HT-29 (cell line): ENCODE measurements at regions not wholly inside any gene's neighbourhood (a gene's known extent, or its start where the extent isn't known, plus 50 kb on each side); places are given as distances from the start of the nearest gene placed in this dataset.

Experiments used
- DNase-seq: peaks from one replicate; pipeline ENCODE4 v3.0.0-alpha.2; 2015; ENCODE audit warnings: low spot score

DNA sequence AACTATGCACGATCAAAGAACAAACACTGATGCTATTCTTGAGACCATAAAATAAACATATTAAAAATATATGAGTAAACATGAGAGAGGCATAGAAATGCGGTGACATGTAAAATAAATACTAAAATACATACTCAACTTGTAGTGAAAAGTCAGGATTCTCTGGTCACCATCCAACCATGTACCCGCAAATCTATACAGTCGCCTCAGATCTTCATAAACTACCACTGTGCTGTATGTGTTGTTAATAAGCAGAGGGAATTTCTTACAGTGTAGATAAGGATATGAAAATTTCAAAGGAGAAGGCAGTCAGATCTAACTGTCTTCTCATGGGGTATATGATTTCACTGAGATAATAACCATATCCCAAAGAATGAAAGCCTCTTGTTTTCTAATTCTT is 67.8 kb upstream of the FAM47B start:
- DNase-seq: no peak

DNA sequence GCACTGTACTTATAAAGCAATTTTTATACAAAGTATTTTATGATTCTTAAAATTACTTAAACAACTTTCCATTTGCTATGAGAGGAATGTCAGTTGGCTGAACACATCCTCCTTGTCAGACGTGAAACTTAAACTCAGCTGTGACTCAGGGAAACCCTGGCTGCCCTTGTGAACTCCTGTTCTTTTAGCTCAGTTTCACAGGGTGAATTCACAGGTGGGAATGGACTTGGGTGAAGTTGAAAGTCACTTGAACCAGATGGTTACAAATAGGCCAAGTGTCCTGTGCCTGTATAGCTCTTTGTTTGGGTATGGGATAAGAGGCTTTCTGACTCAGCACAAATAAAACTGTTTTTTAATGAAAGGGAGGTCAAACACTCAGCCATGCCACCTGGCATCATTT is 67.4 kb upstream of the FAM47B start:
- DNase-seq: no peak

DNA sequence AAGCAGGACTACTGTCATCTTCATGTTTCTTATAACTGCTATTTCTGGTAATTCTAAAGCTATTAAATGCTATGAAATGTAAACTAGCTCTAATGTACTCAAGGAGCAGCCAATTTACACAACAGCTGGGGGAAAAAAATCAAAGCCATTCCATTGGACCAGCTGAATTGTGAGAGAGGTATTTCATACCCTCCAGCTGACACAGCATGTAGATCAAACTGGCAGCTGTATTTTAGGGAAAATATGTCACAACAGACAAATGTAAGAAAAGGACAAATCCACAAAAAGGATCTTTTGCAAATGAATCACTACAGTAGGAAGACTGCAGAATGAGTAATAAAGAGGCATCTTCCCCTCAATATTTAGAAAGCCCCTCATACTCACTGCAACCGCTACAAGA is 65.2 kb upstream of the FAM47B start:
- DNase-seq: no peak

DNA sequence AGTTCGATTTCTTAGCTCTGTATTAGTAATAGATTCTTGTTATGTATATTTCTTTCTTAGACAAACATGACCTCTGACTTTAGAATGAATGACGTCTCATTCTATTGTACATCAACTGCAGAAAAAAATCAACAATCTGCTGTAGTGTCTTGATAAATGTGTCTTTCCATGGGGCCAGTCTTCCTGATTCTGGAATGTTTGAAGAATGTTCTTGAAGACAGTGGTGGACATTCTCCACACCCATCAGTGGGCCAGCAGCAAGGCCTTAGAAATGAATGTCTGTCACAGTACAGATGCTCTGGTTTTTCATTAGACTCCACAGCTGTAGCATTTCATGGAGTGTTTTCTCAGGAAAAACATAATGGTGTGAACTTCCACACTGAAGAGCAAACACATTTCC is 63.2 kb upstream of the FAM47B start:
- no peak for DNase-seq

DNA sequence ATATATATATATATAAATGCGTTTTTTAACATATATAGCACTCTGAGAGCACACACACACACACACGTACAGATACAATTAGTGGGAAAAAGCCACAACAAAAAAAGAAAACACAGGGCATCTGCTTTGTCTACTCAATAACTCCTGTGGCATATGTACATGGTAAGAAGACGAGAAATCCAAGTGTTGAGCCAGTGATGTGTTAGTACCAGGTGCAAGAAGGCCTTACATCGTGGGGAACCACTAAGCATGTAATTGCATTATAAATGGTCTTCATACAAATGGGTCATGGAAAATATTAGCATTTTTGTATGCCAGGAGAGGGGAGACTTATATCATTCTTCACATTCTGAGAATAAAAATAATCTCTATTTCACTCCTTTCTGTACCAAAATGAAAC is 62.7 kb upstream of the FAM47B start:
- no peak for DNase-seq

DNA sequence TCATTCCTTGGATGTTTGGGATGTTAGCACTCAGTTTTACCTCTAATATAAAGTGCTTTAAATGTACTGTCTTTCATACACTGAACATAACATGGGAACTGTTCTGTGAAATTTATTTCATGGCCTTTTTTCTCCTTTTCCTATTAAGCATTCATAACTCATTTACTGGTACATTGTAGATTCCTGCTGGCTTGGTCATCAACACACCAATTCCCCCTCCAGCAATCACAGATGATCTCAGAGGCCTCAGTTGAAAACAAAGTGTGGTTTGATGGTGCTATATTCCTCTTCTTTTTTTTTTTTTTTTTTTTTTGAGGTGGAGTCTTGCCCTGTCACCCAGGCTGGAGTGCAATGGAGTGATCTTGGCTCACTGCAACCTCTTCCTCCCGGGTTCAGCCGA is 61.9 kb upstream of the FAM47B start:
- no peak for DNase-seq

DNA sequence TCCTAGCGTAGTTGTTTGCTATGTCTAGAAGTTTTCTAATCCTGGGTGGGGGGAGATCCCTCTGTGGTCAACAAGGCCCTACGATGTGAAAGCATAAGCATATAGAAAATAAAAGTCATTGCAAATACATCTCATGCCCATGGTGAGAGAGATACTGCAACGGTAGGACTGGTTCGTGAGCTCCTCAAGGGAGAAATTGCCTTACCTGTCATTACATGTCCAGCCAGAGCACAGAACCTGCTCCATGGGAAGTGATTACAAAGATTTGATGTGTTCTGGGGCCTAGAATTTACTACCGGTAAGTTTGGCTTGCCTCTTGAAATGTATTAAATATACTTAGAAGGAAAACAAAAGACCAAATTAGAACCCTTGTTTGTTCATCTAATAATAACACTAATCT is 60.9 kb upstream of the FAM47B start:
- DNase-seq: no peak

DNA sequence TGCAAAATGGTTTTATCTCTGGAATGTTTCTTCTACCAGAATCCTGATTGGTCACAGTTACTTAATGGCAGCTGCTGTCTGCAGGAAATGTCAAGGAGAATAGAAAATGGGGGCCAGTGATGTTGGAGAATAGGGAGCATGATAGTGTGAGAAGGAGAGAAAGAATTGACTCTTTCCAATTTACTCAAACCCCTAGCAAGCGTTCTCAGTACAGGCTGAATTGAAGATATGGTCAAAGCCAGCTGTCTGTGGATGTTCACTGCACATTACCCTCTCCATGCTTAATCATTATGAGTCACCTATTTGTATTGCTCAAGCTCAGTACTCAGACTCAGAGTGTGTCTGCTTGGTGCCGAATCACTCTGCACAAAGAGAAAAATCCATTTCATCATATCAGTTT is 57.8 kb upstream of the FAM47B start:
- DNase-seq: peak; percentile 7

DNA sequence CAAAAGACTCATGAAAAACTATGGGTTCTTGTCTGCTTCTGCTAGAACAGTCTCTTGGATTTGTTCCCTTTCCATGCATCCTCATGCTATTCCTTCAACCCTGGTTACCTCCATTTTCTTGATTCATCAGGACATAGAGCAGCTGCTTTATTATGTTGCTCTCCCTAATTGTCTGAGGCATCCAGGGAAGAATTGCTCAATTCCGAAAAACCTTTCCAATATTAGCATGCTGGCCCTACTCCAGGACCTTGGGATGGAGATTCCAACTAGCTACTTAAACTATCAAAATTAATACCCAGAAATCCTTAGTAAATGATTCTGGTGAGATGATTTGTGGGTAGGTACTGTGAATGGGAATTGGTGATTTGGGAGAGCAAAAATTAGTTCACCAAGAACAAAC is 56.6 kb upstream of the FAM47B start:
- no peak for DNase-seq

DNA sequence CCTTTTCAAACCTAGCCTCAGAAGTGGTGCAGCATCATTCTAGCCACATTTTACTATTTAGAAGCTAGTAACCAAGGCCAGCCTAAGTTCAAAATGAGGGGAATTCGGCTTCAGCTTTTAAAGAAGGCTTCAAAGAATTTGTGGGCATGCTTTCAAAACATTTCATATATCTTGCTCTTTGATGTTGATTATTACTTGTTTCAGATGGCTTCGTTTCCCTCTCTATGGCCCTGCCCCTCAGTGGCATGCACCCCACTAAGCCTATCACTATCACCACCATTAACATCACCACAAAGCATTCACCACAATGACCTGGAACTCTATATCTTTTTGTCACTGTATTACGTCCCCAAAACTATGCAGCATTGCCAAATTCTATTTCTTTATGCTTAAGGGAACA is 51.2 kb upstream of the FAM47B start:
- DNase-seq: no peak
